SH-SY5Y (cell line): ENCODE measurements at regions not wholly inside any gene's neighbourhood (a gene's known extent, or its start where the extent isn't known, plus 50 kb on each side); places are given as distances from the start of the nearest gene placed in this dataset.
A peak's percentile ranks its signal among the peaks of the same experiment; 100 is the strongest.

ENCODE experiments used
- GATA2 ChIP-seq: IDR thresholded peaks from 2 replicates; pipeline ENCODE4 v1.6.1; 2011; ENCODE audit warnings: mild to moderate bottlenecking, low read depth, low read length
- GATA3 ChIP-seq: IDR thresholded peaks from 2 replicates; pipeline ENCODE4 v1.6.1; 2011; ENCODE audit warnings: low read depth, mild to moderate bottlenecking, low read length, moderate library complexity

- TF ChIP-seq GATA2 (no peak), GATA3 (no peak)
Observed at GRCh38 chr10:121305066-121305465, 293.2 kb downstream of the FGFR2 start.

GRCh38 chr10:121306159-121306673 lies 292.0 kb downstream of the FGFR2 start:
- TF ChIP-seq GATA2 = peak; percentile 29; the same call in 1 of the 2 replicates
- TF ChIP-seq GATA3 = 0 out of 2 replicates have a peak, but pooled peaks have one; percentile 40

- no peak for TF ChIP-seq GATA3
Observed at GRCh38 chr10:121307411-121307980, 290.7 kb downstream of the FGFR2 start.

DNA sequence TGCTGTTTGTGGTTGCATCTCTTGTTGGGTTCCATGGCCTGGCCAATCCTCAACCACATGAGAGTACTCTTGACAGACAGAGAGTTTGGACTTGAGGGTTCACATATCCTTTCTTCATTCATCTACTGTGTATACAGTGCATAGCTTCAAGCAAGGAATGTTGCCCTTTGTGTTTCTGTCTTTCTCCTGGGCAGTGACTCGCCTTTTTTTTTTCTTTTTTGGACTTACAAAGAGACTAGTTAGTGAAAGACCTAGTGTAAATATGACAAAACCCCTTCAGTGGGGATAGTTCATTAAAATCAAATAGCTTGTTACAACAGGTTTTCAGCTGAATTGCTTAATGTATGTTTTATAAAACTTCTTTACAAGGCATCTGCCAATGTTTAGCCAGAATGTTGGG lies 290.2 kb downstream of the FGFR2 start:
- TF ChIP-seq GATA3 = no peak
- no peak for TF ChIP-seq GATA2

DNA sequence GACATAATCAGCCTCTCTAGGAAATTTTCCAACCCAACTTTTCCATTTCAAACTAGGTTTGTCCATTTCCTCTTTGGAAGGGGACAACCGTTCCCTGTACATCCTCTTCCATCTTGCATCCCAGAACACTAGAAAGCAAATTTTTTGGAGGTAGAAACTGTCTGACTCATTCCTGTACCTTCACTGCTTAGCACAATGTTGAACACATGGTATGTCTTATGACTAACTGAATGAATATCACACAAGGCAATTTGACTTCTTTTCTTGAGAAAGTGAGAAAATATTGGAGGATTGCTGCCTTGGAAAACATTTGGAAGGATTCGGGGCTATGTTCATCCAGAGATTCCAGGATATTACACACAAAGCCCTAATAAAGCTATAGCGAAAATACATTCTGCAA lies 289.1 kb downstream of the FGFR2 start:
- TF ChIP-seq GATA2 (no peak), GATA3 (no peak)

GRCh38 chr10:121310151-121310711 lies 288.0 kb downstream of the FGFR2 start:
- no peak for TF ChIP-seq GATA3
- TF ChIP-seq GATA2 = no peak

DNA sequence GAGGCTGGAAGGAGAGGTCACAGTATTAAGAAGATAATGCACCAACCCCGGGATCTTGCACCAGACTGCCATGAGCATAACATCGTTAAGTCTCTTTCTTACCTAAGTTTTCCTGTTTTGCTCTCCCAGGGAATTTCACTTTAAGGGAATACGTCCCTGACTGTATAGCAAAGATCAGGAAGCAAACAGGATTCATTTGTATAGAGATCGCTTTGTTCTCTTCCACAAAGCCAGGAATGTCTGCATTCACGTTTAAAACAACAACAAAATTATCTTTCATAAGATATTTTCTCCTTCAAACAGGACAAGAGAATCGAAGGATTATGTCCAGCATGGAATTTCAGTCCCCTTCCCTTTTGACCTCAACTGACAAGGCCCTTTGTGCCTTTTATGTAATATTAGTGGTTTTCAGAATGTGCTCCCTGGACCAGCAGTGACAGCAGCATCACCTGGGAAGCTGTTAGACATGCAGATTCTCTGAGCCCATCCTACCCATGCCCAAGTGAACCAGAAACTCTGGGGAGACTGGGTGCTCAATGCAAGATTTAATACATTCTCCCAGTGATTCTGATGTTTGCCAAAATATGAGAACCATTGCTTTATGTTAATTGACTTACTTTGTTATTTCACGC lies 286.3 kb downstream of the FGFR2 start:
- no peak for TF ChIP-seq GATA3
- no peak for TF ChIP-seq GATA2

DNA sequence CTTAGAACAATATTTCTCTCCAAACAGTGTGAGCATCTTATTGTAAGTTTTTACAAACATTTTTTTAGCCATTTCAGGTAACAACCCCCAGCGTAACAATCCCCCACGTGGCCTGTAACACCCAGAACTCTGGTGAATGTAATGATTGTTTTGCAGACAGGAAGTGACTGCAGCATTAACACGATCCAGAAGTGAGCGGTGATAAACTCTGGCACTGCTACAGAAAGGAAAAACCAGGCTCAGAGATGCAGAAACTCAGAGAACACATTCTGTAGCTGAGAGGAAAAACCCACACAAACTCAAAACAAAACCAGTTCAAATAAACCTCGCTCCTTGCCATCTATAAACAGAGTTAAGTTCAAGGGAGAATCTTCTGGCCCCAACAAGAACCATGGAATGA lies 285.7 kb downstream of the FGFR2 start:
- TF ChIP-seq GATA2 (no peak), GATA3 (no peak)

DNA sequence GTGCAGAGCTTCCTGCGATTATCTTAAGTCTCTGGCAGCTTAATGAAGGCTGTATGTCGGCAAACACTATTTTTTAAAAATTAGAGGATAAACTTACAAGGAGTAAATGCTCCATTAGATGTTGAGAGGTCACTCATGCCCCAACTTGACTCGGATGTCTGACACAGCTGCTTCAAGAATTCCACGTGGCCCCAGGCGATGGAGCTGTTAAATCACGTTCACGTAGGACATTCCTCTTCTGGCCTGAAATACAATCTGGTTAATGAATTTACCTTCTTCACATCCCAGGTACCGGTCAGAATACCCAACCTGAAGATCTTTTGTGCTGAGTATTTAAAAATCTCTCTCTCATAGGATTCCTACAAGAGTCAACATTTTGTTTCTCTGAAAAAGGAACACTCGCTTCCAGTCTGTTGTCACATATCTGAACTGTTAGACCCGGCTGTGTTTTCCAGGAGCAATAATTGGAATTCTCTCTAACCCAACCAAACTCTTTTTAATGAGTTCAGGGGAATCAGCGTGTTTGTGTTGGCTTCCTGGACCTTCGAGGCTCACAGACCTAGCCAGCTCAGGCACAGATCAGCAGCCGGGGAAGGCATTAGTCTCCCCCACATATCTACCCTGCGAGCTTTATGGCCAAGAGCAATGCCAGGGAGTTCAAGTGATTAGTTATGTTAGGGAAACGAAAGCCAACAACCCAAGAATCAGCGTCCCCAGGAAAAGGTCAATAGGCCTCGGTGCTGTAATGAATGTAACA lies 284.9 kb downstream of the FGFR2 start:
- TF ChIP-seq GATA3 (no peak), GATA2 (no peak)

- TF ChIP-seq GATA3 (no peak), GATA2 (no peak)
Observed at GRCh38 chr10:121316432-121316831, 281.8 kb downstream of the FGFR2 start.

GRCh38 chr10:121317374-121317773 lies 280.9 kb downstream of the FGFR2 start:
- no peak for TF ChIP-seq GATA3
- no peak for TF ChIP-seq GATA2

- TF ChIP-seq GATA2 (no peak), GATA3 (no peak)
Observed at GRCh38 chr10:121322046-121322445, 276.2 kb downstream of the FGFR2 start.

DNA sequence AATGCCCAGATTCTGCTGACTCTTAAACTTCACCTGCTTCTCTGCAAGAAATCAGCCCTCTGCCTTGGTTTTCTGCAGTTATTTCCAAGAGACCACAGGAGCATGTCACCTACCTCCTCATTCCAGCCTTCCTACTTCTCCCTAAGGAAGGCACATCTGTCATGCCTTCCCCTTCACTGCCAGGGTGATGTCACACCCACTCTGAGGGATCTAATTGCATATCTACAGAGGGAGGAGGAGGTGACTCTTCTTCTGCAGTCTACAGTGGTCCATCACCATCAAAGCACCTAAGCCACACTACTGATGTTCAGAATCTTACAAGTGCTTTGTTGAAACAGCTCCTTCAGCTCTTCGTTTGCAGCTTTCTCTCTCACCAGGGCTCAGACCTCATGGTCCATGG lies 275.5 kb downstream of the FGFR2 start:
- TF ChIP-seq GATA3 (no peak), GATA2 (no peak)

DNA sequence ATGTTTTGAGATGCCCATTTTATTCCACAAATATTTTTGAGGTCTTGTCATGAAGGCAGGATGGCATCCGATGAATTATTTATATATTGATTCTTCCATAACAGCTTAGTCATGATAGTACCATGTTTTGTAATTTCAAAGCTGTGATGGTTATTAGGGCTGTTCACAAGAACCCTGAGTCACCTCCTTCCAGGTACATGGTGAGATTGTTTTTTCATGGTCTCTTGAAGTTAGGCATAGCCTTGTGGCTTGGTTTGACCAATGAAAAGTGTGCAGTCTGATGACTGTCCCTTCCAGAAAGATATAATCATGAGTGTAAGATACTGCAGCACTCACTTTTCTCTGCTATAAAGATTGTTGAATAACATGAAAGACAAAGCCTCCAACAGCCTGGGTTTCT lies 274.8 kb downstream of the FGFR2 start:
- no peak for TF ChIP-seq GATA2
